A549 (cell line): ENCODE measurements at regions not wholly inside any gene's neighbourhood (a gene's known extent, or its start where the extent isn't known, plus 50 kb on each side); places are given as distances from the start of the nearest gene placed in this dataset.

Source experiments
- EHMT2 ChIP-seq: fragments of 200-600 bp; sonication (generic); IDR thresholded peaks from 2 replicates; pipeline ENCODE4 v1.6.1; 2016; ENCODE audit warnings: antibody characterized with exemption, low read depth, mild to moderate bottlenecking, moderate library complexity
- EP300 ChIP-seq, 2 experiments: fragments of >200 bp; sonication (Bioruptor Twin); formaldehyde crosslinking; IDR thresholded peaks; 2 replicates in 1 of 2; 3 replicates in 1 of 2; pipeline ENCODE4 v1.6.1; 2016 to 2017
- JUNB ChIP-seq: fragments of >200 bp; sonication (Bioruptor Twin); formaldehyde crosslinking; IDR thresholded peaks from 2 replicates; pipeline ENCODE4 v1.6.1; 2016
- NFE2L2 ChIP-seq: fragments of 150-350 bp; conservative IDR thresholded peaks from 2 replicates; pipeline ENCODE4 v1.6.1; 2014; ENCODE audit warnings: low read length
- POLR2A ChIP-seq: IDR thresholded peaks from 2 replicates; pipeline ENCODE4 v1.6.1; 2012; ENCODE audit warnings: mild to moderate bottlenecking, low read length
- RAD21 ChIP-seq, 2 experiments: fragments of >200 bp in 1 of 2; sonication (Bioruptor Twin) in 1 of 2; formaldehyde crosslinking in 1 of 2; IDR thresholded peaks in 1 of 2; conservative IDR thresholded peaks in 1 of 2; 2 replicates in 1 of 2; 3 replicates in 1 of 2; pipeline ENCODE4 v1.6.1; 2012 to 2018; ENCODE audit warnings: inconsistent platforms in 1 of 2
- RCOR1 ChIP-seq: fragments of 150-350 bp; IDR thresholded peaks from 2 replicates; pipeline ENCODE4 v1.6.1; 2014; ENCODE audit warnings: antibody characterized with exemption, low read length, low read depth
- RFX5 ChIP-seq: fragments of 450-650 bp; IDR thresholded peaks from 2 replicates; pipeline ENCODE4 v1.7.1; 2014; ENCODE audit warnings: antibody characterized with exemption, mild to moderate bottlenecking, moderate library complexity
- SMC3 ChIP-seq: fragments of >200 bp; sonication (Bioruptor Twin); formaldehyde crosslinking; IDR thresholded peaks from 3 replicates; pipeline ENCODE4 v1.6.1; 2018; ENCODE audit warnings: inconsistent platforms
- TF ChIP-seq, protein P1 (sequence below): fragments of >200 bp; sonication (Bioruptor Twin); formaldehyde crosslinking; IDR thresholded peaks from 3 replicates; pipeline ENCODE4 v1.5.1; 2016
- TF ChIP-seq, protein P2 (sequence below): fragments of 150-350 bp; IDR thresholded peaks from 2 replicates; pipeline ENCODE4 v1.6.1; 2014; ENCODE audit warnings: low read depth, mild to moderate bottlenecking, low read length
- TF ChIP-seq, protein P3 (sequence below): IDR thresholded peaks from 2 replicates; pipeline ENCODE4 v1.6.1; 2012

DNA sequence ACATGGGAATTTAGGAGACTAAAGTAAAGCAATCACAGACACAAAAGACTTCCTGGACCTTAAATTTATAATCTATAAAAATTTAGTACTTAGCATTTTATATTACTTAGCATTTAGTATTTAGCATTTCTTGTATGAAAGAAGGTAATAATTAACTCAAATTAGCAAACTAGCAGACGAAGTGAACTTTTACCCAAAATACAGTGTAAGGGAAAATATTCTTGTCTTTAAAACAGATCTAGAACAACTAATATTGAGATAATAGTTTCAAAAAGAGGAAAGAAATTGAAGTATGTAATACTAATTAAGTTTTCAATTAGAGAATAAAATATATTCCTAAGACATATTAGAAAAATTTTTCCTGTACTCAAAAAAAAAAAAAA lies 134.5 kb upstream of the ZNF804A start:
- TF ChIP-seq, protein P1, sequence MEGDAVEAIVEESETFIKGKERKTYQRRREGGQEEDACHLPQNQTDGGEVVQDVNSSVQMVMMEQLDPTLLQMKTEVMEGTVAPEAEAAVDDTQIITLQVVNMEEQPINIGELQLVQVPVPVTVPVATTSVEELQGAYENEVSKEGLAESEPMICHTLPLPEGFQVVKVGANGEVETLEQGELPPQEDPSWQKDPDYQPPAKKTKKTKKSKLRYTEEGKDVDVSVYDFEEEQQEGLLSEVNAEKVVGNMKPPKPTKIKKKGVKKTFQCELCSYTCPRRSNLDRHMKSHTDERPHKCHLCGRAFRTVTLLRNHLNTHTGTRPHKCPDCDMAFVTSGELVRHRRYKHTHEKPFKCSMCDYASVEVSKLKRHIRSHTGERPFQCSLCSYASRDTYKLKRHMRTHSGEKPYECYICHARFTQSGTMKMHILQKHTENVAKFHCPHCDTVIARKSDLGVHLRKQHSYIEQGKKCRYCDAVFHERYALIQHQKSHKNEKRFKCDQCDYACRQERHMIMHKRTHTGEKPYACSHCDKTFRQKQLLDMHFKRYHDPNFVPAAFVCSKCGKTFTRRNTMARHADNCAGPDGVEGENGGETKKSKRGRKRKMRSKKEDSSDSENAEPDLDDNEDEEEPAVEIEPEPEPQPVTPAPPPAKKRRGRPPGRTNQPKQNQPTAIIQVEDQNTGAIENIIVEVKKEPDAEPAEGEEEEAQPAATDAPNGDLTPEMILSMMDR: no peak
- TF ChIP-seq RAD21 (conservative IDR thresholded peaks at IDR 0.05 in 1 of 2, IDR thresholded peaks at IDR 0.05 in 1 of 2) (no peak), POLR2A (no peak), NFE2L2 (no peak), EP300 (IDR thresholded peaks at IDR 0.05) (no peak), RCOR1 (no peak), JUNB (no peak), EHMT2 (no peak), RFX5 (no peak), SMC3 (no peak)
- TF ChIP-seq, protein P2, sequence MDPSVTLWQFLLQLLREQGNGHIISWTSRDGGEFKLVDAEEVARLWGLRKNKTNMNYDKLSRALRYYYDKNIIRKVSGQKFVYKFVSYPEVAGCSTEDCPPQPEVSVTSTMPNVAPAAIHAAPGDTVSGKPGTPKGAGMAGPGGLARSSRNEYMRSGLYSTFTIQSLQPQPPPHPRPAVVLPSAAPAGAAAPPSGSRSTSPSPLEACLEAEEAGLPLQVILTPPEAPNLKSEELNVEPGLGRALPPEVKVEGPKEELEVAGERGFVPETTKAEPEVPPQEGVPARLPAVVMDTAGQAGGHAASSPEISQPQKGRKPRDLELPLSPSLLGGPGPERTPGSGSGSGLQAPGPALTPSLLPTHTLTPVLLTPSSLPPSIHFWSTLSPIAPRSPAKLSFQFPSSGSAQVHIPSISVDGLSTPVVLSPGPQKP: no peak
- TF ChIP-seq, protein P3, sequence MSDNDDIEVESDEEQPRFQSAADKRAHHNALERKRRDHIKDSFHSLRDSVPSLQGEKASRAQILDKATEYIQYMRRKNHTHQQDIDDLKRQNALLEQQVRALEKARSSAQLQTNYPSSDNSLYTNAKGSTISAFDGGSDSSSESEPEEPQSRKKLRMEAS: no peak
